Body of pancreas (tissue), 4 donors: ENCODE measurements at regions not wholly inside any gene's neighbourhood (a gene's known extent, or its start where the extent isn't known, plus 50 kb on each side); places are given as distances from the start of the nearest gene placed in this dataset.
"Not testable (repeated sequence)": the region's sequence is repeated elsewhere in the genome, so short reads cannot be mapped to it uniquely, and the experiment has no call there.

Source experiments
- CTCF ChIP-seq, 7 experiments: fragments of 450-650 bp in 4 of 7; fragments of 200-600 bp in 3 of 7; sonication (generic) in 3 of 7; IDR thresholded peaks; one replicate each; pipeline ENCODE4 v1.5.1; 2016 to 2019; ENCODE audit warnings: antibody characterized with exemption in 7 of 7
- POLR2A ChIP-seq, 3 donors: fragments of 450-650 bp; IDR thresholded peaks; one replicate each; pipeline ENCODE4 v1.6.1; 2016; ENCODE audit warnings: antibody characterized with exemption in 3 of 3, mild to moderate bottlenecking in 2 of 3

- not testable (repeated sequence) for TF ChIP-seq CTCF, POLR2A (IDR thresholded peaks at IDR 0.05)
Measured at GRCh38 chr13:38221120-38221519, 128.5 kb upstream of the UFM1 start.
